Astrocyte (in vitro differentiated cells and primary cell): ENCODE measurements at regions not wholly inside any gene's neighbourhood (a gene's known extent, or its start where the extent isn't known, plus 50 kb on each side); places are given as distances from the start of the nearest gene placed in this dataset.
A peak's percentile ranks its signal among the peaks of the same experiment; 100 is the strongest.

Experiments
- DNase-seq: peaks from one replicate; pipeline ENCODE4 v3.0.0-alpha.2; 2010; ENCODE audit warnings: low read depth
- FAIRE-seq: peaks from 2 replicates; lab custom pipeline; 2011; peaks lifted over from hg19 to GRCh38; lab: Jason Lieb, UNC
- H2AFZ ChIP-seq: 2 replicates; pipeline ENCODE4 v1.6.0; 2012; ENCODE audit warnings: low read depth, low read length, inconsistent platforms
- H3K27ac ChIP-seq: 2 replicates; pipeline ENCODE4 v1.5.1; 2011; ENCODE audit warnings: low read depth, low read length, inconsistent platforms
- H3K27me3 ChIP-seq: 2 replicates; pipeline ENCODE4 v1.6.0; 2011; ENCODE audit warnings: low read length, inconsistent platforms; ENCODE audit not compliant: insufficient read depth
- H3K36me3 ChIP-seq: 2 replicates; pipeline ENCODE4 v1.5.1; 2011; ENCODE audit warnings: low read length, inconsistent platforms; ENCODE audit not compliant: insufficient read depth
- H3K4me1 ChIP-seq: 2 replicates; pipeline ENCODE4 v1.5.1; 2011; ENCODE audit warnings: low read length, inconsistent platforms; ENCODE audit not compliant: insufficient read depth
- H3K4me2 ChIP-seq: 2 replicates; pipeline ENCODE4 v1.6.0; 2012; ENCODE audit warnings: low read length, inconsistent platforms
- H3K4me3 ChIP-seq: 2 replicates; pipeline ENCODE4 v1.5.1; 2011; ENCODE audit warnings: low read depth, mild to moderate bottlenecking, low read length, inconsistent platforms; ENCODE audit not compliant: insufficient read depth
- H3K79me2 ChIP-seq: 2 replicates; pipeline ENCODE4 v1.6.0; 2012; ENCODE audit warnings: mild to moderate bottlenecking, low read length, inconsistent platforms; ENCODE audit not compliant: insufficient read depth
- H3K9ac ChIP-seq: 2 replicates; pipeline ENCODE4 v1.6.0; 2012; ENCODE audit warnings: mild to moderate bottlenecking, low read length, inconsistent platforms
- H3K9me3 ChIP-seq: 2 replicates; pipeline ENCODE4 v1.5.1; 2012; ENCODE audit warnings: low read depth, mild to moderate bottlenecking, low read length, inconsistent platforms; ENCODE audit not compliant: insufficient read depth
- H4K20me1 ChIP-seq: 2 replicates; pipeline ENCODE4 v1.6.0; 2012; ENCODE audit warnings: low read length, inconsistent platforms; ENCODE audit not compliant: insufficient read depth
- H3K27ac Mint-ChIP-seq: one replicate; pipeline ENCODE4 v1.8.0; 2021; ENCODE audit warnings: mild to moderate bottlenecking, mixed read lengths; ENCODE audit not compliant: unreplicated experiment
- H3K27me3 Mint-ChIP-seq: one replicate; pipeline ENCODE4 v1.8.0; 2021; ENCODE audit warnings: low read depth, mixed read lengths; ENCODE audit not compliant: unreplicated experiment
- H3K36me3 Mint-ChIP-seq: one replicate; pipeline ENCODE4 v1.8.0; 2021; ENCODE audit warnings: low read depth, mixed read lengths; ENCODE audit not compliant: unreplicated experiment
- H3K4me1 Mint-ChIP-seq: one replicate; pipeline ENCODE4 v1.8.0; 2021; ENCODE audit warnings: low read depth, mixed read lengths; ENCODE audit not compliant: unreplicated experiment
- H3K4me3 Mint-ChIP-seq: one replicate; pipeline ENCODE4 v1.8.0; 2021; ENCODE audit warnings: mild to moderate bottlenecking, moderate library complexity, mixed read lengths; ENCODE audit not compliant: unreplicated experiment
- H3K9me3 Mint-ChIP-seq: one replicate; pipeline ENCODE4 v1.8.0; 2021; ENCODE audit warnings: mild to moderate bottlenecking, mixed read lengths; ENCODE audit not compliant: unreplicated experiment
- CTCF ChIP-seq: IDR thresholded peaks from 2 replicates; pipeline ENCODE4 v1.5.1; 2011; ENCODE audit warnings: low read depth, mild to moderate bottlenecking, inconsistent platforms, low read length, moderate library complexity; ENCODE audit not compliant: insufficient read depth
- EZH2 ChIP-seq: IDR thresholded peaks from 2 replicates; pipeline ENCODE4 v1.6.1; 2012; ENCODE audit warnings: mild to moderate bottlenecking, low read length, inconsistent platforms; ENCODE audit not compliant: insufficient read depth

GRCh38 chr3:104886220-104886995, 480.3 kb upstream of the ALCAM start:
- no peak overlapping the region for H3K9ac ChIP-seq
- H3K79me2 ChIP-seq = no peaks in the 10 kb centered on the region
- H4K20me1 ChIP-seq = no peaks in the 10 kb centered on the region
- no peak overlapping the region for H3K4me2 ChIP-seq
- Mint-ChIP-seq H3K27me3 (no peaks in the 10 kb centered on the region), H3K27ac (peak overlapping the region; percentile 73), H3K9me3 (peaks cover 3% of the 10 kb centered on the region), H3K4me3 (no peak overlapping the region), H3K36me3 (no peaks in the 10 kb centered on the region), H3K4me1 (peaks cover 18% of the 10 kb centered on the region)
- H3K4me1 ChIP-seq = no peaks in the 10 kb centered on the region
- no peak overlapping the region for H3K27ac ChIP-seq
- H3K27me3 ChIP-seq = no peaks in the 10 kb centered on the region
- no peak for TF ChIP-seq EZH2
- no peak for TF ChIP-seq CTCF
- FAIRE-seq = no peak
- no peak overlapping the region for H3K4me3 ChIP-seq
- H3K36me3 ChIP-seq = no peaks in the 10 kb centered on the region
- peak; percentile 47 for DNase-seq
- no peak overlapping the region for H2AFZ ChIP-seq
- no peaks in the 10 kb centered on the region for H3K9me3 ChIP-seq

GRCh38 chr3:104887069-104887468, 479.6 kb upstream of the ALCAM start:
- Histone ChIP-seq H3K4me1 (no peaks in the 10 kb centered on the region), H3K27ac (no peak overlapping the region), H3K36me3 (no peaks in the 10 kb centered on the region), H2AFZ (no peak overlapping the region), H4K20me1 (no peaks in the 10 kb centered on the region), H3K4me2 (no peak overlapping the region), H3K27me3 (no peaks in the 10 kb centered on the region), H3K79me2 (no peaks in the 10 kb centered on the region), H3K4me3 (no peak overlapping the region), H3K9me3 (no peaks in the 10 kb centered on the region), H3K9ac (no peak overlapping the region)
- peaks cover 18% of the 10 kb centered on the region for H3K4me1 Mint-ChIP-seq
- DNase-seq (peak; percentile 39), FAIRE-seq (no peak)
- peaks cover 3% of the 10 kb centered on the region for H3K9me3 Mint-ChIP-seq
- TF ChIP-seq CTCF = no peak
- TF ChIP-seq EZH2 = no peak
- H3K27me3 Mint-ChIP-seq = no peaks in the 10 kb centered on the region
- H3K4me3 Mint-ChIP-seq = no peak overlapping the region
- H3K36me3 Mint-ChIP-seq = no peaks in the 10 kb centered on the region
- no peak overlapping the region for H3K27ac Mint-ChIP-seq

- H3K4me3 Mint-ChIP-seq = no peak overlapping the region
These were observed 479.1 kb upstream of the ALCAM start for GRCh38 chr3:104887619-104888018.

More at GRCh38 chr3:104887619-104888018, 479.1 kb upstream of the ALCAM start:
- Histone ChIP-seq H3K79me2 (no peaks in the 10 kb centered on the region), H3K4me3 (no peak overlapping the region), H3K4me2 (no peak overlapping the region), H3K27ac (no peak overlapping the region), H2AFZ (no peak overlapping the region), H3K9ac (no peak overlapping the region), H3K9me3 (no peaks in the 10 kb centered on the region), H3K36me3 (no peaks in the 10 kb centered on the region), H3K4me1 (no peaks in the 10 kb centered on the region), H3K27me3 (no peaks in the 10 kb centered on the region), H4K20me1 (no peaks in the 10 kb centered on the region)
- H3K27me3 Mint-ChIP-seq = no peaks in the 10 kb centered on the region
- DNase-seq (no peak), FAIRE-seq (no peak)
- H3K9me3 Mint-ChIP-seq = peaks cover 3% of the 10 kb centered on the region
- no peak for TF ChIP-seq EZH2
- TF ChIP-seq CTCF = no peak
- no peak overlapping the region for H3K27ac Mint-ChIP-seq
- no peaks in the 10 kb centered on the region for H3K36me3 Mint-ChIP-seq
- peaks cover 18% of the 10 kb centered on the region for H3K4me1 Mint-ChIP-seq
